Keratinocyte (primary cell): ENCODE measurements at regions not wholly inside any gene's neighbourhood (a gene's known extent, or its start where the extent isn't known, plus 50 kb on each side); places are given as distances from the start of the nearest gene placed in this dataset.

Source experiments
- CTCF ChIP-seq, 3 experiments: IDR thresholded peaks in 1 of 3; conservative IDR thresholded peaks in 1 of 3; optimal IDR thresholded peaks in 1 of 3; 2 replicates in 2 of 3; 3 replicates in 1 of 3; pipeline versions ENCODE3 to v1.5.1; 2011; ENCODE audit warnings: low read length in 3 of 3, mild to moderate bottlenecking in 3 of 3, moderate library complexity in 2 of 3, control low read depth in 1 of 3, inconsistent platforms in 1 of 3; ENCODE audit not compliant: insufficient read depth in 2 of 3; ENCODE audit errors: extremely low read depth in 1 of 3
- EZH2 ChIP-seq: IDR thresholded peaks from one replicate; pipeline ENCODE4 v1.6.1; 2012; ENCODE audit warnings: inconsistent platforms, mild to moderate bottlenecking, low read length, moderate library complexity

GRCh38 chr17:14405189-14405588 is 104.3 kb downstream of the HS3ST3B1 start:
- TF ChIP-seq CTCF (optimal IDR thresholded peaks at IDR 0.05 in 1 of 3, IDR thresholded peaks at IDR 0.05 in 1 of 3, conservative IDR thresholded peaks at IDR 0.05 in 1 of 3; ENCODE audit: extremely low read depth in 1 of 3, insufficient read depth in 2 of 3, low read length in 3 of 3) (no peak), EZH2 (no peak)
